ENCODE measurements at regions not wholly inside any gene's neighbourhood (a gene's known extent, or its start where the extent isn't known, plus 50 kb on each side); places are given as distances from the start of the nearest gene placed in this dataset.
A peak's percentile ranks its signal among the peaks of the same experiment; 100 is the strongest.

- H3K4me1 ChIP-seq (ENCODE audit: insufficient read depth, low read length, poor library complexity, severe bottlenecking) = no peaks in the 10 kb centered on the region
- H3K9ac ChIP-seq (ENCODE audit: low read depth, low read length, poor library complexity, severe bottlenecking) = no peak overlapping the region
- no peaks in the 10 kb centered on the region for H3K9me3 ChIP-seq (ENCODE audit: insufficient read depth, low read depth, low read length)
- no peaks in the 10 kb centered on the region for H3K27me3 ChIP-seq (ENCODE audit: insufficient read depth, low read length, poor library complexity, severe bottlenecking)
- H3F3A ChIP-seq (ENCODE audit: low read depth) = no peaks in the 10 kb centered on the region
- no peaks in the 10 kb centered on the region for H3K79me2 ChIP-seq (ENCODE audit: insufficient read depth, low read length)
- peak overlapping the region; percentile 1 for H3K4me2 ChIP-seq (ENCODE audit: low read depth, low read length, poor library complexity, severe bottlenecking)
- no peak for TF ChIP-seq CTCF (conservative IDR thresholded peaks at IDR 0.05; ENCODE audit: low read length)
- no peak for TF ChIP-seq EZH2phosphoT487 (IDR thresholded peaks at IDR 0.05; ENCODE audit: borderline replicate concordance)
- H3K9me2 ChIP-seq (replicated peaks; ENCODE audit: low read depth, low read length) = no peaks in the 10 kb centered on the region
- H4K20me1 ChIP-seq (ENCODE audit: insufficient read depth, low read length, poor library complexity, severe bottlenecking) = no peaks in the 10 kb centered on the region
- H3K4me3 ChIP-seq (ENCODE audit: low read length, poor library complexity, severe bottlenecking) = no peak overlapping the region
- H3K36me3 ChIP-seq (ENCODE audit: insufficient read depth, low read length) = no peaks in the 10 kb centered on the region
- 0 out of 2 replicates have a peak overlapping the region, but pooled peaks have one; percentile 12 for H2AFZ ChIP-seq (ENCODE audit: low read length)
Measured at GRCh38 chr1:193367863-193368262, 181.4 kb upstream of the B3GALT2 start.

- no peaks in the 10 kb centered on the region for H3K79me2 ChIP-seq (ENCODE audit: insufficient read depth, low read length)
- no peak overlapping the region for H2AFZ ChIP-seq (ENCODE audit: low read length)
- H3K36me3 ChIP-seq (ENCODE audit: insufficient read depth, low read length) = no peaks in the 10 kb centered on the region
- no peaks in the 10 kb centered on the region for H3F3A ChIP-seq (ENCODE audit: low read depth)
- no peaks in the 10 kb centered on the region for H3K9me3 ChIP-seq (ENCODE audit: insufficient read depth, low read depth, low read length)
- H4K20me1 ChIP-seq (ENCODE audit: insufficient read depth, low read length, poor library complexity, severe bottlenecking) = no peaks in the 10 kb centered on the region
- H3K9me2 ChIP-seq (replicated peaks; ENCODE audit: low read depth, low read length) = no peaks in the 10 kb centered on the region
- TF ChIP-seq CTCF (conservative IDR thresholded peaks at IDR 0.05; ENCODE audit: low read length) (no peak), EZH2phosphoT487 (IDR thresholded peaks at IDR 0.05; ENCODE audit: borderline replicate concordance) (no peak)
- no peak overlapping the region for H3K9ac ChIP-seq (ENCODE audit: low read depth, low read length, poor library complexity, severe bottlenecking)
- H3K27me3 ChIP-seq (ENCODE audit: insufficient read depth, low read length, poor library complexity, severe bottlenecking) = no peaks in the 10 kb centered on the region
- no peak overlapping the region for H3K4me3 ChIP-seq (ENCODE audit: low read length, poor library complexity, severe bottlenecking)
- H3K4me1 ChIP-seq (ENCODE audit: insufficient read depth, low read length, poor library complexity, severe bottlenecking) = no peaks in the 10 kb centered on the region
- H3K4me2 ChIP-seq (ENCODE audit: low read depth, low read length, poor library complexity, severe bottlenecking) = no peak overlapping the region
Measured at GRCh38 chr1:193366764-193367507, 180.5 kb upstream of the B3GALT2 start.

GRCh38 chr1:193365966-193366365 lies 179.6 kb upstream of the B3GALT2 start:
- H3K4me2 ChIP-seq (ENCODE audit: low read depth, low read length, poor library complexity, severe bottlenecking) = no peak overlapping the region
- no peaks in the 10 kb centered on the region for H3K9me2 ChIP-seq (replicated peaks; ENCODE audit: low read depth, low read length)
- no peaks in the 10 kb centered on the region for H3K9me3 ChIP-seq (ENCODE audit: insufficient read depth, low read depth, low read length)
- TF ChIP-seq CTCF (conservative IDR thresholded peaks at IDR 0.05; ENCODE audit: low read length) (no peak), EZH2phosphoT487 (IDR thresholded peaks at IDR 0.05; ENCODE audit: borderline replicate concordance) (no peak)
- H3K4me3 ChIP-seq (ENCODE audit: low read length, poor library complexity, severe bottlenecking) = no peak overlapping the region
- H2AFZ ChIP-seq (ENCODE audit: low read length) = no peak overlapping the region
- no peaks in the 10 kb centered on the region for H3K4me1 ChIP-seq (ENCODE audit: insufficient read depth, low read length, poor library complexity, severe bottlenecking)
- H3K9ac ChIP-seq (ENCODE audit: low read depth, low read length, poor library complexity, severe bottlenecking) = no peak overlapping the region
- H3F3A ChIP-seq (ENCODE audit: low read depth) = no peaks in the 10 kb centered on the region
- H3K36me3 ChIP-seq (ENCODE audit: insufficient read depth, low read length) = no peaks in the 10 kb centered on the region
- no peaks in the 10 kb centered on the region for H4K20me1 ChIP-seq (ENCODE audit: insufficient read depth, low read length, poor library complexity, severe bottlenecking)
- H3K27me3 ChIP-seq (ENCODE audit: insufficient read depth, low read length, poor library complexity, severe bottlenecking) = no peaks in the 10 kb centered on the region
- no peaks in the 10 kb centered on the region for H3K79me2 ChIP-seq (ENCODE audit: insufficient read depth, low read length)

Data from Loucy (cell line).